Aorta (tissue), 5 donors: ENCODE measurements at regions not wholly inside any gene's neighbourhood (a gene's known extent, or its start where the extent isn't known, plus 50 kb on each side); places are given as distances from the start of the nearest gene placed in this dataset.

Experiments used
- ATAC-seq: fragments of 200-7000 bp; cut with Tn5 transposase; one replicate; pipeline ENCODE4 v1.9.1; 2022; ENCODE audit warnings: moderate library complexity; ENCODE audit not compliant: low FRiP score
- DNase-seq, 2 donors: peaks; one replicate each; pipeline ENCODE4 v3.0.0-alpha.2; 2020
- H3K27ac ChIP-seq, 2 donors: one replicate each; pipeline ENCODE4 v1.5.1; 2013; ENCODE audit warnings: low read length in 2 of 2, mild to moderate bottlenecking in 2 of 2, moderate library complexity in 2 of 2, control low read depth in 1 of 2, inconsistent platforms in 1 of 2, low read depth in 1 of 2
- H3K27me3 ChIP-seq, 2 donors: one replicate each; pipeline ENCODE4 v1.6.1; 2013; ENCODE audit warnings: control low read depth in 1 of 2, low read length in 1 of 2, mild to moderate bottlenecking in 1 of 2, moderate library complexity in 1 of 2; ENCODE audit not compliant: insufficient read depth in 2 of 2, control insufficient read depth in 1 of 2
- H3K36me3 ChIP-seq, 2 donors: one replicate each; pipeline ENCODE4 v1.6.1; 2013; ENCODE audit warnings: control low read depth in 1 of 2, low read length in 1 of 2, mild to moderate bottlenecking in 1 of 2; ENCODE audit not compliant: insufficient read depth in 2 of 2, control insufficient read depth in 1 of 2
- H3K4me1 ChIP-seq, 2 donors: one replicate each; pipeline ENCODE4 v1.6.1; 2013; ENCODE audit warnings: low read length in 2 of 2, control low read depth in 1 of 2, mild to moderate bottlenecking in 1 of 2, moderate library complexity in 1 of 2; ENCODE audit not compliant: insufficient read depth in 2 of 2, control insufficient read depth in 1 of 2
- H3K4me3 ChIP-seq, 2 donors: one replicate each; pipeline ENCODE4 v1.5.1; 2013; ENCODE audit warnings: low read length in 2 of 2, control low read depth in 1 of 2, mild to moderate bottlenecking in 1 of 2
- H3K9me3 ChIP-seq: one replicate; pipeline ENCODE4 v1.6.1; 2013; ENCODE audit warnings: mild to moderate bottlenecking, low read length; ENCODE audit not compliant: control insufficient read depth
- WGBS, 2 donors: extraction: QIAGEN DNeasy Blood & Tissue Kit; methylation state at CpG; one replicate each; pipeline ENCODE4 v1.1.7; 2013; 5-methylcytosine and 5-hydroxymethylcytosine counted together
- intact Hi-C, 2 donors: fragments of 100-400 bp; cut with DNase I; formaldehyde crosslinking; loops; one replicate each; pipeline versions ENCODE4 v1.14.2 to v1.15.0; 2022
- donor health status: healthy with polysubstance abuse.
- donor health status: Bipolar disorder and iron deficiency.
- donor health status: DM: no; HTN: no; CAD: no.
- donor health status: DM: no; HTN: no; CAD: no.
- donor health status: DM: yes; HTN: yes; CAD: no.

DNA sequence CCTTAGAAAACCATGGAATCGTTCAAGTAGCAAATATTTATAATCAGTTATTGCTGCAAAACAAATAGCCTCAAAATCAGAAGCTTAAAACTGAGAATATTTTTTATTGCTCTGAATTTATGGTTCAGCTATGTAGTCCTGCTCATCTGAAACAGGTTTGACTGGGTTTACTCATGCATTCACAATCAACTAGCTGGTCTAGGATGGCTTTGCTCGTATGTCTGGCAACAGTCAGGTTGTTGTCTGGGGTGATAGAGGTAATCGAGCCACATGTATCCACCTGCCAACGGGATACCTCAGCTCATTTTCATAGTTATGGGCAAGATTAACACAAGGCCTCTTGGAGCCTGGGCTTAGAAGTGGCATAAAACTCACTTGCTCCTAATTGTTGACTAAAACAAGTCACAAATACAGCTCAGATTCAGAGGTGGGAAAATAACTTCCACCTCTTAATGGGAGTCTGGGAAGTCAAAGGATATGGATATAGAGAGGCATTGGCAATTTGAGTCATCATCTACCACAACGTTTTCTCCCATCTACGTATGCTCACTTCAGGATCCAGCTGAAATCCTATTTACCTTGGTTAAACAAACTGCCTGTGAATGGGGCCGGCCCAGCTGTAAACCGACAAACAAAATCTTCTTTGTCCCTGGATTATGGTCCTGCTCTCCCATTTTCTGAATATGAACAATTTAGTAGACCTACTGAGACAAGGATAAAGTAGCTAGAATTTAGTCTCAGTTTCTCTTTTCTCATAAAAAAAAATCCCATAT, 54.5 kb upstream of the TENT5A start:
- ATAC-seq (no peak), DNase-seq (no peak)
- H3K27me3 ChIP-seq, result no peaks in the 10 kb centered on the region
- no peak overlapping the region for H3K27ac ChIP-seq
- intact Hi-C loops, result no loop called here
- H3K4me3 ChIP-seq, result no peak overlapping the region
- no peaks in the 10 kb centered on the region for H3K4me1 ChIP-seq
- 96% methylated on average over 8 of the region's 8 CpGs for whole genome bisulfite sequencing, 2 donors
- no peaks in the 10 kb centered on the region for H3K36me3 ChIP-seq
- no peaks in the 10 kb centered on the region for H3K9me3 ChIP-seq

DNA sequence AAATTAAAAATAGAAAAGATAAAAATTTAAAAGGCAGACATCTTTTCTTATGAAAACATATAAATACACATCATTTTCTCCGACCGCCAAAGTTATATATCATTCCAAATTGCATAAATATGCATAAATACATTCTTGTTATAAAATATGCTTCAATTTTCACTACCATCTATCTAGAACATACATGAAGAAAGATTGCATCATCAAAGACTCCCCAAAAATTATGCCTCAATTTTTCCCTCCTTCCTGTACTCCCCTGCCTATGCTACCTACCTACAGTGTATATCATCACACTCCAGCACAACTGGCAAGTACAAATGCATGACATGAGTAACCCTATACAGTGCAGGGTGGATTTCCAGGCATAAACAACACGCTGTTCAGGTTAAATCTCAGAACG, 49.9 kb upstream of the TENT5A start:
- Histone ChIP-seq H3K36me3 (no peaks in the 10 kb centered on the region), H3K27me3 (no peaks in the 10 kb centered on the region), H3K4me1 (no peaks in the 10 kb centered on the region), H3K9me3 (no peaks in the 10 kb centered on the region), H3K4me3 (no peak overlapping the region), H3K27ac (no peak overlapping the region)
- intact Hi-C loops, result no loop called here
- ATAC-seq (no peak), DNase-seq (no peak)
- WGBS, 2 donors, result 86 to 97% methylated on average over 4 of the region's 4 CpGs
